GM19351 (cell line): ENCODE measurements at regions not wholly inside any gene's neighbourhood (a gene's known extent, or its start where the extent isn't known, plus 50 kb on each side); places are given as distances from the start of the nearest gene placed in this dataset.
A peak's percentile ranks its signal among the peaks of the same experiment; 100 is the strongest.

Source experiments
- ATAC-seq: cut with Tn5 transposase; IDR thresholded peaks from one replicate; pipeline ENCODE4 v1.9.1; 2021; ENCODE audit warnings: mild to moderate bottlenecking, moderate library complexity; ENCODE audit not compliant: unreplicated experiment

GRCh38 chr7:124255041-124255655 is 222.3 kb upstream of the TMEM229A start:
- no peak for ATAC-seq

- no peak for ATAC-seq
Measured at GRCh38 chr7:124254396-124254795, 221.5 kb upstream of the TMEM229A start.

- ATAC-seq = no peak
Measured at GRCh38 chr7:124251636-124252035, 218.8 kb upstream of the TMEM229A start.

GRCh38 chr7:124250297-124251034 is 217.6 kb upstream of the TMEM229A start:
- ATAC-seq = no peak

- ATAC-seq = no peak
Measured at GRCh38 chr7:124247691-124248090, 214.8 kb upstream of the TMEM229A start.

GRCh38 chr7:124246262-124246863 is 213.5 kb upstream of the TMEM229A start:
- no peak for ATAC-seq

- peak; percentile 32 for ATAC-seq
Measured at GRCh38 chr7:124244469-124244868, 211.6 kb upstream of the TMEM229A start.

GRCh38 chr7:124219681-124220080 is 186.8 kb upstream of the TMEM229A start:
- ATAC-seq = no peak

GRCh38 chr7:124208642-124209041 is 175.8 kb upstream of the TMEM229A start:
- ATAC-seq = no peak

- no peak for ATAC-seq
Measured at GRCh38 chr7:124208173-124208572, 175.3 kb upstream of the TMEM229A start.

GRCh38 chr7:124205526-124205925 is 172.7 kb upstream of the TMEM229A start:
- no peak for ATAC-seq

GRCh38 chr7:124202546-124202945 is 169.7 kb upstream of the TMEM229A start:
- no peak for ATAC-seq

GRCh38 chr7:124201768-124202349 is 169.0 kb upstream of the TMEM229A start:
- ATAC-seq = no peak

- ATAC-seq = no peak
Measured at GRCh38 chr7:124196519-124196918, 163.7 kb upstream of the TMEM229A start.

- no peak for ATAC-seq
Measured at GRCh38 chr7:124192885-124193284, 160.0 kb upstream of the TMEM229A start.

GRCh38 chr7:124191713-124192112 is 158.8 kb upstream of the TMEM229A start:
- no peak for ATAC-seq

GRCh38 chr7:124191030-124191429 is 158.2 kb upstream of the TMEM229A start:
- no peak for ATAC-seq

GRCh38 chr7:124188576-124188975 is 155.7 kb upstream of the TMEM229A start:
- ATAC-seq = no peak

GRCh38 chr7:124187962-124188361 is 155.1 kb upstream of the TMEM229A start:
- no peak for ATAC-seq

GRCh38 chr7:124183649-124184048 is 150.8 kb upstream of the TMEM229A start:
- no peak for ATAC-seq

- no peak for ATAC-seq
Measured at GRCh38 chr7:124179641-124180040, 146.8 kb upstream of the TMEM229A start.

- no peak for ATAC-seq
Measured at GRCh38 chr7:124177891-124178290, 145.0 kb upstream of the TMEM229A start.
